GM12873 (cell line): ENCODE measurements at regions not wholly inside any gene's neighbourhood (a gene's known extent, or its start where the extent isn't known, plus 50 kb on each side); places are given as distances from the start of the nearest gene placed in this dataset.

Experiments
- TF ChIP-seq, protein P1 (sequence below): IDR thresholded peaks from 2 replicates; pipeline ENCODE4 v1.5.1; 2012; ENCODE audit warnings: low read depth, mild to moderate bottlenecking, moderate library complexity, low read length, control low read depth; ENCODE audit not compliant: insufficient read depth; ENCODE audit errors: missing control alignments

DNA sequence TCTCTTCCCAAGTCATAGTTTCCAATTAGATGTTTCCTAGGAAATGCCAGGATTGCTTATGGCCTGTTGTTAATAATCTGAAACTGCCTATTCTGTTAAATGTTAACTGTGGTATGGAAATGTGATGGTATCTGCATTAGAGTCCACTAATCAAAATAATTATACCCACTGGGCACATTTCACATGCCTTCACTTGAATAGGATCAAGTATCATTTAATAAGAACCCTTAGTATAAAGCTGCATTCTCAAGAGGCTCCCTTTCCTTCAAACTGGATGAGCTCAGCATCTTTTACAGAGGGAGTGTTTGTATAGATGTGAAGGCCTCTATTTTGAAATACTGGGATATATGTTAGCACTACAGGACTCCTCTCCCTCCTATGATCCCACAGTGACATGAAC, 477.2 kb upstream of the VRK2 start:
- TF ChIP-seq, protein P1, sequence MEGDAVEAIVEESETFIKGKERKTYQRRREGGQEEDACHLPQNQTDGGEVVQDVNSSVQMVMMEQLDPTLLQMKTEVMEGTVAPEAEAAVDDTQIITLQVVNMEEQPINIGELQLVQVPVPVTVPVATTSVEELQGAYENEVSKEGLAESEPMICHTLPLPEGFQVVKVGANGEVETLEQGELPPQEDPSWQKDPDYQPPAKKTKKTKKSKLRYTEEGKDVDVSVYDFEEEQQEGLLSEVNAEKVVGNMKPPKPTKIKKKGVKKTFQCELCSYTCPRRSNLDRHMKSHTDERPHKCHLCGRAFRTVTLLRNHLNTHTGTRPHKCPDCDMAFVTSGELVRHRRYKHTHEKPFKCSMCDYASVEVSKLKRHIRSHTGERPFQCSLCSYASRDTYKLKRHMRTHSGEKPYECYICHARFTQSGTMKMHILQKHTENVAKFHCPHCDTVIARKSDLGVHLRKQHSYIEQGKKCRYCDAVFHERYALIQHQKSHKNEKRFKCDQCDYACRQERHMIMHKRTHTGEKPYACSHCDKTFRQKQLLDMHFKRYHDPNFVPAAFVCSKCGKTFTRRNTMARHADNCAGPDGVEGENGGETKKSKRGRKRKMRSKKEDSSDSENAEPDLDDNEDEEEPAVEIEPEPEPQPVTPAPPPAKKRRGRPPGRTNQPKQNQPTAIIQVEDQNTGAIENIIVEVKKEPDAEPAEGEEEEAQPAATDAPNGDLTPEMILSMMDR: no peak

DNA sequence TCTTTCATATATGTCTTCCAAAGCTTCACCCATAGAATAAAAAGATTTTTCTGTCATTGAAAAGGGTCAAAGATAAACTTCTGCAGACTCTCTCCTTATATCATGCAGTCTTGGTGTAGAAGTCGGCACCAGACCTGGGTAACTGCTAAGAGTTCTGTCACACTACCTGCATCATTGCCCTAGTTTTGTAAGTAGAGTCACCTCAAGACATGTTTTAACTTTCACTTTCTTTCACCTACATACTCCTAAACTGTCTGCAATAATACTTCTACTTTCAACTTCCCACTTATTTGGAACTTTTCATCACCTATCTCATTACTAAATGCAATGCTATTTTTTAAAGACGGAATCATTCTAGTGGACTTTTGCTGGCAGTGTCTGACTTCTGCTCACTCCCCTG, 475.6 kb upstream of the VRK2 start:
- TF ChIP-seq, protein P1: no peak

DNA sequence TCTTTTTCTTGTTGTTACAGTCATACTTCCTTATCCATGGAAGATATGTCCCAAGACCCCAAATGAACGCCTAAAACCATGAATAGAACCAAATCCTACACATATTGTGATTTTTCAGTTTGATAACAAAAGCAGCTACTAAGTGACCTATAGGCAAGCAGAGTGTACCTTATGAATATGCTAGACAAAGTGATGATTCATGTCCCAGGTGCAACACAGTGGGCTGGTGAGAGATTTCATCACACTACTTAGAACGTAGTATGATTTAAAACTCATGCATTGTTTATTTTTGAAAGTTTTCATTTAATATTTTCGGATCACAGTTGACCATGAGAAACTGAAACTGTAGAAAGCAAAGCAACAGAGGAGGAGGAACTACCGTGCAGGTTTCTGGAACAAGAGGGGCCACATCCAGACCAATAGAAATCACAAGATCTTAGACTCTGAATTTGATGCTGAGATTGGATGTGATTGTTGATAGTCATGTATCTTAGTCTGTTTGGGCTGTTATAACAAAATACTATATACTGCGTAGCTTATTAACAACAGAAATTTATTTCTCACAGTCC, 470.8 kb upstream of the VRK2 start:
- TF ChIP-seq, protein P1: no peak

DNA sequence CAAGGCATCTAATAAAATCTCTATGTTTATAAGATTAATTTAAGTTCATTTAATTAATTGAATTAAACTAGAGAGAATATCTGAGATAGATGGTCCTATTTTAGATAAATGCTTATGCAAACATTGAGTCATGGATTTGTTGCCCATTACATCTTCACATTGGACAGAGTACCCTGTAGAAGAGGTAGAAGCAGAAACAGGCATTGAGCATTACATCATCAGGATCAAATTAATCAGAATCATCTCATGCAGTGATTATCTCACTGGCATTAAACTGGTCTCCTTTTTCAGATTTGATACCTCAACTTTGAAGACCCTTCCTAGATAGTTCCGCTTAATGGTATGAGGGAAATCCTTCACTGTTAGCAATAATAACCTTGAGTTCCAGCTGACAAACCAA, 469.6 kb upstream of the VRK2 start:
- TF ChIP-seq, protein P1: no peak

DNA sequence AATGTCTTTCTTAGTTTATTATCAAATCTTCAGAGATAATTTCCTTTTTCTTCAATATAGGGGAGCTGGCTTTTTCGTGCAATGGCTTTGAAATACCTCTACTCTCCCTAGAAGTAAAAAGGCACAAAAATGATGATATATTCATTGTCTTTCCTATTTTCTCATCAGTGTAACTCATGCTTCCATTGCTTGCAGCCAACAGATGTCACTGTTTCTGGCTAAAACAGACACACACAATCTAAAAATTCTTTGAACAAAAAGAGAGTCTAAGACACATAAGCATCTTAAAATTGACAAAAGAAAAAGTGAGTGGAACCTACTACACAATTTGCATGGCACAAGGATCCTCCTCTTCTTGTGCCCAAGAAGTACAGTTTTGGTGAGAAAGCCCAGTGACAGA, 448.7 kb upstream of the VRK2 start:
- TF ChIP-seq, protein P1: no peak

DNA sequence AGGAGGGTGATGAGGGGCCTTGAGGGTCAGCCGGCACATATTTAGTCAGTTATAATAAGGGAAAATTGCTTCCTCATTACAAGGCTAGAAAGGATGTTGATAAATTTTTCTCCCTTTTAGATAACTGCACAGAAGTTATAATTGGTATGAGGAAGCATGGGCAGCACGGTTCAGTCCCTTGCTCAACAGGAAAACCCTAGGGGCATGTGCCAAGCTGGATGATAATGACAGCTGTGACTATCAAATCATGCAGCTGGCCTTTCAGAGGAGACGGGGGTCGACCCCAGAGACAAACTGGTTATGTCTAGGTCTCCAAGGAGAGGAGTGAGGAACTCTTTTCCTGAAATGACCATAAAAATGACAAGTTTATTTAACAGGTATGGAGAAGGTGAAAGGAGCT, 448.1 kb upstream of the VRK2 start:
- TF ChIP-seq, protein P1: no peak

DNA sequence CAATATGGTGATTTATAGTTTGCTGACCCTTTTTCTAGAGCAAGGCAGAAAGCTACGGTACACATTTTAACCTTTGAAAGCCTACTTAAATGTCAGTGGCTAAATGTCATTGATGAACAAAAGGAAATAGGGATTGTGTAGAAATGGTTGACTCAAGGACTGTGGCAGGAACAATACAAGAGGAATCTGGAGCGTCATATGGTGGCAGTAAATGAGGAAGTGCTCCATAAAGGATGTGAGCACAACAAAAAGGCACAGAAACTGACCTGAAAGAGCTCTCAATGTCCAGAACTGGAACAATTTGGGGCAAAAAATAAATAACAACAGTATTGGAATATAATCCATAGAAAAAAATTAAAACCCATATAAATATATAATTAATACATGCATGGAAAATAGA, 443.9 kb upstream of the VRK2 start:
- TF ChIP-seq, protein P1: no peak
